Progenitor cell of endocrine pancreas (in vitro differentiated cells): ENCODE measurements at regions not wholly inside any gene's neighbourhood (a gene's known extent, or its start where the extent isn't known, plus 50 kb on each side); places are given as distances from the start of the nearest gene placed in this dataset.

ENCODE experiments used
- DNase-seq: peaks from one replicate; pipeline ENCODE4 v3.0.0; 2021; ENCODE audit warnings: low spot score; ENCODE audit not compliant: unreplicated experiment
- H3K27ac Mint-ChIP-seq: 2 replicates; pipeline ENCODE4 v1.8.0; 2021; ENCODE audit warnings: mild to moderate bottlenecking, moderate library complexity, mixed read lengths
- H3K27me3 Mint-ChIP-seq: 2 replicates; pipeline ENCODE4 v1.8.0; 2021; ENCODE audit warnings: mixed read lengths
- H3K36me3 Mint-ChIP-seq: 2 replicates; pipeline ENCODE4 v1.8.0; 2022; ENCODE audit warnings: mixed read lengths; ENCODE audit not compliant: insufficient read depth
- H3K4me1 Mint-ChIP-seq: 2 replicates; pipeline ENCODE4 v1.8.0; 2021; ENCODE audit warnings: low read depth, mixed read lengths
- H3K4me3 Mint-ChIP-seq: 2 replicates; pipeline ENCODE4 v1.8.0; 2021; ENCODE audit warnings: low read depth, mild to moderate bottlenecking, moderate library complexity, mixed read lengths
- H3K9me3 Mint-ChIP-seq: 2 replicates; pipeline ENCODE4 v1.8.0; 2021; ENCODE audit warnings: low read depth, mixed read lengths
- TF ChIP-seq, protein P1 (sequence below): fragments of 200-600 bp; sonication (generic); IDR thresholded peaks from one replicate; pipeline ENCODE4 v1.5.0; 2021; ENCODE audit warnings: antibody characterized with exemption, mild to moderate bottlenecking; ENCODE audit not compliant: unreplicated experiment

DNA sequence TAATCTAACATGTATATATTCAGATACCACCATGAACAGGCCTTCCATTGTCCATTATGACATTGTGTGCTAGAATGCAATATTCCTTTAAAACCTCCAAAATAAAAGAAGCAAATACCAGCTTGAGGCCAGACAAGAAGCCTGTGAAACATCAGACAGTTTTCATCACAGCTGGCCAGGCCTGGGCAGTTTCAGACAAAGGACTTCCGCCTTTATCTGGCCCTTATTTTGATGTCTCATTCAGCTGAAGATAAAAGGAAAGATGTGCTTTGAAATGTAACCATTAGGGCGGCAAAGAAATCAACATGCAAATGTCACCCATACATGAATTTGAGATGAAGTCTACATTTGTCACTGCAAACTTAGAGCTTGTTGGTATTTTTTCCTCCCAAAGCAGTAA lies 737.5 kb downstream of the KCNJ2 start:
- Mint-ChIP-seq H3K9me3 (peaks cover 5% of the 10 kb centered on the region), H3K27ac (no peak overlapping the region), H3K4me1 (no peaks in the 10 kb centered on the region), H3K4me3 (no peak overlapping the region), H3K27me3 (no peaks in the 10 kb centered on the region), H3K36me3 (no peaks in the 10 kb centered on the region)
- TF ChIP-seq, protein P1, sequence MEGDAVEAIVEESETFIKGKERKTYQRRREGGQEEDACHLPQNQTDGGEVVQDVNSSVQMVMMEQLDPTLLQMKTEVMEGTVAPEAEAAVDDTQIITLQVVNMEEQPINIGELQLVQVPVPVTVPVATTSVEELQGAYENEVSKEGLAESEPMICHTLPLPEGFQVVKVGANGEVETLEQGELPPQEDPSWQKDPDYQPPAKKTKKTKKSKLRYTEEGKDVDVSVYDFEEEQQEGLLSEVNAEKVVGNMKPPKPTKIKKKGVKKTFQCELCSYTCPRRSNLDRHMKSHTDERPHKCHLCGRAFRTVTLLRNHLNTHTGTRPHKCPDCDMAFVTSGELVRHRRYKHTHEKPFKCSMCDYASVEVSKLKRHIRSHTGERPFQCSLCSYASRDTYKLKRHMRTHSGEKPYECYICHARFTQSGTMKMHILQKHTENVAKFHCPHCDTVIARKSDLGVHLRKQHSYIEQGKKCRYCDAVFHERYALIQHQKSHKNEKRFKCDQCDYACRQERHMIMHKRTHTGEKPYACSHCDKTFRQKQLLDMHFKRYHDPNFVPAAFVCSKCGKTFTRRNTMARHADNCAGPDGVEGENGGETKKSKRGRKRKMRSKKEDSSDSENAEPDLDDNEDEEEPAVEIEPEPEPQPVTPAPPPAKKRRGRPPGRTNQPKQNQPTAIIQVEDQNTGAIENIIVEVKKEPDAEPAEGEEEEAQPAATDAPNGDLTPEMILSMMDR = no peak
- no peak for DNase-seq

DNA sequence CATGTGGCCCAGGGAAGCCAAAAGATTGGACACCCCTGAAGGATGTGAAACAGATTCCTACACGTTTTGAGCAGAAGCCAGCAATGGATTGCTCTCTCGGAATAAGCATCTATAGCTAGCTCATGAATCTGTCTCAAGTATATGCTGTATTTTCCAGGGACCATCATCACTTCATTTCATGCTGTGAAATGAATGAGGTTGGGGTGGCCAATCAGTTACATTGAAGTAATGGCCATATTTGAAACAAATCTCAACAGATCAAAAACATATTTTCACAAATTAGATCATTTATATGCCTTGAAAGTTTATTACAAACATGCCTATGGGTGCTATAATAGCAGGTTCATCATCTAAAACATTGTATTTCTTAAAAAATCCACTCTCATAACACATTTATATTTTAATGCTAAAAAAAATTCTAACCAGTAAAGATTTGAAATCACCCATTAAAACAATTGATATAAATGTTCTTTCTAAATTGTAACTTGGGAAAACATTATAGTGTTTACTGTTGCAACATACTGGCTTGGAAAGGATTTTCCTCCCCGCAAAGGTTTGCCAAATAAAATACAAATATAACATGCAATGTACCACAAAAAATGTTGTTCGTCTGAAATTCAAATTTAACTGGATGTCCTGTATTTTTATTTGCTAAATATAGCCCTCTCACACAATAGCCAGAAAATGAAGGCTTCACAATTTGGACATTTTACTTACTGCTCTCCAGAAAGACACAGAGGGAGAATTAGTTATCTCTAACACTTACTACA lies 743.6 kb downstream of the KCNJ2 start:
- Mint-ChIP-seq H3K4me3 (no peak overlapping the region), H3K4me1 (no peaks in the 10 kb centered on the region), H3K36me3 (no peaks in the 10 kb centered on the region), H3K9me3 (peaks cover 11% of the 10 kb centered on the region), H3K27me3 (no peaks in the 10 kb centered on the region), H3K27ac (no peak overlapping the region)
- no peak for DNase-seq
- TF ChIP-seq, protein P1 = no peak

GRCh38 chr17:70916469-70916868 lies 747.1 kb downstream of the KCNJ2 start:
- TF ChIP-seq, protein P1 = no peak
- no peak overlapping the region for H3K4me3 Mint-ChIP-seq
- H3K36me3 Mint-ChIP-seq = peaks cover 2% of the 10 kb centered on the region
- no peaks in the 10 kb centered on the region for H3K4me1 Mint-ChIP-seq
- H3K9me3 Mint-ChIP-seq = peaks cover 22% of the 10 kb centered on the region
- no peak overlapping the region for H3K27ac Mint-ChIP-seq
- no peaks in the 10 kb centered on the region for H3K27me3 Mint-ChIP-seq
- no peak for DNase-seq

- no peak overlapping the region for H3K27ac Mint-ChIP-seq
- no peaks in the 10 kb centered on the region for H3K4me1 Mint-ChIP-seq
- no peaks in the 10 kb centered on the region for H3K27me3 Mint-ChIP-seq
- no peak overlapping the region for H3K4me3 Mint-ChIP-seq
- TF ChIP-seq, protein P1 = no peak
- peaks cover 22% of the 10 kb centered on the region for H3K9me3 Mint-ChIP-seq
- DNase-seq = no peak
- H3K36me3 Mint-ChIP-seq = peaks cover 2% of the 10 kb centered on the region
Observed at GRCh38 chr17:70919241-70919640, 749.9 kb downstream of the KCNJ2 start.

- H3K4me1 Mint-ChIP-seq = no peaks in the 10 kb centered on the region
- H3K4me3 Mint-ChIP-seq = no peak overlapping the region
- peaks cover 22% of the 10 kb centered on the region for H3K9me3 Mint-ChIP-seq
- H3K27ac Mint-ChIP-seq = no peak overlapping the region
- H3K27me3 Mint-ChIP-seq = no peaks in the 10 kb centered on the region
- no peak for DNase-seq
- peaks cover 2% of the 10 kb centered on the region for H3K36me3 Mint-ChIP-seq
- TF ChIP-seq, protein P1 = no peak
Observed at GRCh38 chr17:70920416-70920815, 751.1 kb downstream of the KCNJ2 start.
